SK-N-SH (cell line): ENCODE measurements at regions not wholly inside any gene's neighbourhood (a gene's known extent, or its start where the extent isn't known, plus 50 kb on each side); places are given as distances from the start of the nearest gene placed in this dataset.

Source experiments
- CHD2 ChIP-seq: fragments of 150-350 bp; IDR thresholded peaks from 2 replicates; pipeline ENCODE4 v1.6.1; 2018; ENCODE audit warnings: low read length; ENCODE audit not compliant: partially characterized antibody
- CTCF ChIP-seq: fragments of 200-600 bp; sonication (generic); IDR thresholded peaks from 2 replicates; pipeline ENCODE4 v1.6.1; 2017; ENCODE audit warnings: antibody characterized with exemption, mild to moderate bottlenecking, moderate library complexity
- MAX ChIP-seq: IDR thresholded peaks from 2 replicates; pipeline ENCODE4 v1.4.0; 2012; ENCODE audit warnings: low read depth
- POLR2AphosphoS5 ChIP-seq: IDR thresholded peaks from 2 replicates; pipeline ENCODE4 v1.6.1; 2012; ENCODE audit warnings: low read depth, low read length
- TCF12 ChIP-seq: IDR thresholded peaks from 2 replicates; pipeline ENCODE4 v1.4.0; 2012

GRCh38 chr14:86997271-86997670 is 995.7 kb downstream of the GALC start:
- TF ChIP-seq CTCF (no peak), POLR2AphosphoS5 (no peak), TCF12 (no peak), CHD2 (no peak), MAX (no peak)
